ENCODE measurements at regions not wholly inside any gene's neighbourhood (a gene's known extent, or its start where the extent isn't known, plus 50 kb on each side); places are given as distances from the start of the nearest gene placed in this dataset.

GRCh38 chr4:1571165-1572009, 112.7 kb downstream of the FAM53A start:
- FAIRE-seq (no peak), DNase-seq (ENCODE audit: insufficient read length, low spot score) (no peak)
- no peak for TF ChIP-seq CTCF (IDR thresholded peaks at IDR 0.05; ENCODE audit: insufficient read depth, missing control alignments)

- DNase-seq (ENCODE audit: insufficient read length, low spot score) (no peak), FAIRE-seq (no peak)
Observed at GRCh38 chr4:1570291-1571164, 113.6 kb downstream of the FAM53A start.

GRCh38 chr4:1569461-1570151, 114.5 kb downstream of the FAM53A start:
- DNase-seq (ENCODE audit: insufficient read length, low spot score), result no peak
- TF ChIP-seq CTCF (IDR thresholded peaks at IDR 0.05; ENCODE audit: insufficient read depth, missing control alignments), result no peak
- FAIRE-seq, result no peak

More at GRCh38 chr4:1570291-1571164, 113.6 kb downstream of the FAM53A start:
- TF ChIP-seq CTCF (IDR thresholded peaks at IDR 0.05; ENCODE audit: insufficient read depth, missing control alignments), result no peak

- FAIRE-seq (no peak), DNase-seq (ENCODE audit: insufficient read length, low spot score) (no peak)
- no peak for TF ChIP-seq CTCF (IDR thresholded peaks at IDR 0.05; ENCODE audit: insufficient read depth, missing control alignments)
Observed at GRCh38 chr4:1568855-1569460, 115.2 kb downstream of the FAM53A start.

GRCh38 chr4:1567808-1568581, 116.1 kb downstream of the FAM53A start:
- no peak for FAIRE-seq
- DNase-seq (ENCODE audit: insufficient read length, low spot score), result no peak
- no peak for TF ChIP-seq CTCF (IDR thresholded peaks at IDR 0.05; ENCODE audit: insufficient read depth, missing control alignments)

- FAIRE-seq (no peak), DNase-seq (ENCODE audit: insufficient read length, low spot score) (no peak)
- TF ChIP-seq CTCF (IDR thresholded peaks at IDR 0.05; ENCODE audit: insufficient read depth, missing control alignments), result no peak
Observed at GRCh38 chr4:1567519-1567807, 116.7 kb downstream of the FAM53A start.

Data from D721Med (cell line).